ENCODE measurements at regions not wholly inside any gene's neighbourhood (a gene's known extent, or its start where the extent isn't known, plus 50 kb on each side); places are given as distances from the start of the nearest gene placed in this dataset.

GRCh38 chr16:86798247-86799041, 220.1 kb downstream of the FOXL1 start:
- no peak for DNase-seq (ENCODE audit: low spot score)

GRCh38 chr16:86799367-86799766, 221.0 kb downstream of the FOXL1 start:
- DNase-seq (ENCODE audit: low spot score) = no peak

- no peak for DNase-seq (ENCODE audit: low spot score)
These were observed 222.5 kb downstream of the FOXL1 start for GRCh38 chr16:86800894-86801293.

GRCh38 chr16:86802013-86802412, 223.7 kb downstream of the FOXL1 start:
- DNase-seq (ENCODE audit: low spot score) = no peak

- DNase-seq (ENCODE audit: low spot score) = peak; percentile 20
These were observed 226.8 kb downstream of the FOXL1 start for GRCh38 chr16:86805188-86805587.

- peak; percentile 81 for DNase-seq (ENCODE audit: low spot score)
These were observed 228.0 kb downstream of the FOXL1 start for GRCh38 chr16:86806181-86806837.

GRCh38 chr16:86806838-86807351, 228.5 kb downstream of the FOXL1 start:
- DNase-seq (ENCODE audit: low spot score) = no peak

GRCh38 chr16:86808863-86809444, 230.6 kb downstream of the FOXL1 start:
- DNase-seq (ENCODE audit: low spot score) = peak; percentile 55

- DNase-seq (ENCODE audit: low spot score) = no peak
These were observed 231.2 kb downstream of the FOXL1 start for GRCh38 chr16:86809458-86809955.

GRCh38 chr16:86810062-86810461, 231.7 kb downstream of the FOXL1 start:
- no peak for DNase-seq (ENCODE audit: low spot score)

GRCh38 chr16:86812363-86812970, 234.1 kb downstream of the FOXL1 start:
- DNase-seq (ENCODE audit: low spot score) = peak; percentile 24

GRCh38 chr16:86814256-86814655, 235.9 kb downstream of the FOXL1 start:
- no peak for DNase-seq (ENCODE audit: low spot score)

GRCh38 chr16:86816930-86817625, 238.7 kb downstream of the FOXL1 start:
- no peak for DNase-seq (ENCODE audit: low spot score)

- no peak for DNase-seq (ENCODE audit: low spot score)
These were observed 240.6 kb downstream of the FOXL1 start for GRCh38 chr16:86818671-86819532.

- DNase-seq (ENCODE audit: low spot score) = no peak
These were observed 241.2 kb downstream of the FOXL1 start for GRCh38 chr16:86819533-86819892.

- peak; percentile 33 for DNase-seq (ENCODE audit: low spot score)
These were observed 243.5 kb downstream of the FOXL1 start for GRCh38 chr16:86821895-86822294.

GRCh38 chr16:86823125-86823524, 244.8 kb downstream of the FOXL1 start:
- peak; percentile 47 for DNase-seq (ENCODE audit: low spot score)

- no peak for DNase-seq (ENCODE audit: low spot score)
These were observed 245.7 kb downstream of the FOXL1 start for GRCh38 chr16:86823888-86824671.

- peak; percentile 71 for DNase-seq (ENCODE audit: low spot score)
These were observed 246.5 kb downstream of the FOXL1 start for GRCh38 chr16:86824751-86825296.
